Ureter (tissue), 1 donor: ENCODE measurements at regions not wholly inside any gene's neighbourhood (a gene's known extent, or its start where the extent isn't known, plus 50 kb on each side); places are given as distances from the start of the nearest gene placed in this dataset.

Experiments
- DNase-seq: peaks from one replicate; pipeline ENCODE4 v3.0.0-alpha.2; 2020; ENCODE audit warnings: low spot score
- donor health status: DM: yes; HTN: yes; CAD: no.

GRCh38 chr4:53647547-53647946, 56.3 kb upstream of the LNX1 start:
- no peak for DNase-seq

GRCh38 chr4:53646795-53647194, 55.5 kb upstream of the LNX1 start:
- no peak for DNase-seq

GRCh38 chr4:53645108-53645507, 53.8 kb upstream of the LNX1 start:
- no peak for DNase-seq

- peak; percentile 68 for DNase-seq
Observed at GRCh38 chr4:53644607-53645006, 53.3 kb upstream of the LNX1 start.
